Ovary (tissue), 3 donors: ENCODE measurements at regions not wholly inside any gene's neighbourhood (a gene's known extent, or its start where the extent isn't known, plus 50 kb on each side); places are given as distances from the start of the nearest gene placed in this dataset.

Experiments
- CTCF ChIP-seq, 3 donors: fragments of 450-650 bp in 2 of 3; fragments of 200-600 bp in 1 of 3; IDR thresholded peaks; one replicate each; pipeline versions ENCODE4 v1.5.1 to v1.8.0; 2016 to 2022; ENCODE audit warnings: antibody characterized with exemption in 3 of 3, mild to moderate bottlenecking in 1 of 3
- POLR2A ChIP-seq: fragments of 450-650 bp; IDR thresholded peaks from one replicate; pipeline ENCODE4 v1.6.1; 2017; ENCODE audit warnings: antibody characterized with exemption, mild to moderate bottlenecking, moderate library complexity
- donor health status: DM: no; HTN: no; CAD: no.

- no peak for TF ChIP-seq POLR2A
- TF ChIP-seq CTCF (IDR thresholded peaks at IDR 0.05), result no peak
Measured at GRCh38 chr5:166562246-166562645, 1729.2 kb upstream of the WWC1 start.
